Upper lobe of left lung (tissue), 6 donors: ENCODE measurements at regions not wholly inside any gene's neighbourhood (a gene's known extent, or its start where the extent isn't known, plus 50 kb on each side); places are given as distances from the start of the nearest gene placed in this dataset.

Experiments used
- ATAC-seq, 2 donors: fragments of 200-7000 bp; cut with Tn5 transposase; one replicate each; pipeline ENCODE4 v1.9.1; 2022; ENCODE audit warnings: mild to moderate bottlenecking in 2 of 2, moderate library complexity in 2 of 2; ENCODE audit not compliant: low FRiP score in 2 of 2
- DNase-seq, 2 donors: peaks; one replicate each; pipeline ENCODE4 v3.0.0-alpha.2; 2019 to 2020
- H3K27ac ChIP-seq, 4 donors: fragments of 200-600 bp; sonication (generic); one replicate each; pipeline ENCODE4 v1.5.1; 2016 to 2019
- H3K27me3 ChIP-seq, 4 donors: fragments of 200-600 bp; sonication (generic); one replicate each; pipeline ENCODE4 v1.5.1; 2017 to 2019
- H3K36me3 ChIP-seq, 4 donors: fragments of 200-600 bp; sonication (generic); one replicate each; pipeline ENCODE4 v1.5.1; 2016 to 2019
- H3K4me1 ChIP-seq, 4 donors: fragments of 200-600 bp; sonication (generic); one replicate each; pipeline ENCODE4 v1.5.1; 2018 to 2019
- H3K4me3 ChIP-seq, 4 donors: fragments of 200-600 bp; sonication (generic); one replicate each; pipeline ENCODE4 v1.5.1; 2017 to 2019; ENCODE audit warnings: mild to moderate bottlenecking in 2 of 4, moderate library complexity in 1 of 4
- H3K9me3 ChIP-seq, 4 donors: fragments of 200-600 bp; sonication (generic); one replicate each; pipeline ENCODE4 v1.5.1; 2018 to 2019
- CTCF ChIP-seq, 6 experiments: fragments of 450-650 bp in 4 of 6; fragments of 200-600 bp in 2 of 6; sonication (generic) in 2 of 6; IDR thresholded peaks; one replicate each; pipeline ENCODE4 v1.5.1; 2016 to 2019; ENCODE audit warnings: antibody characterized with exemption in 6 of 6
- EP300 ChIP-seq, 4 donors: sonication (generic); formaldehyde crosslinking; IDR thresholded peaks; one replicate each; pipeline ENCODE4 v1.5.1; 2017; ENCODE audit warnings: antibody characterized with exemption in 4 of 4, control low read depth in 2 of 4
- POLR2A ChIP-seq, 4 donors: fragments of 450-650 bp; IDR thresholded peaks; one replicate each; pipeline ENCODE4 v1.5.1; 2016 to 2017; ENCODE audit warnings: antibody characterized with exemption in 4 of 4, mild to moderate bottlenecking in 2 of 4
- POLR2AphosphoS5 ChIP-seq, 2 donors: sonication (generic); formaldehyde crosslinking; IDR thresholded peaks; one replicate each; pipeline ENCODE4 v1.5.1; 2017; ENCODE audit warnings: antibody characterized with exemption in 2 of 2
- WGBS, 2 donors: methylation state at CpG; one replicate each; pipeline ENCODE4 v1.1.5; 2017 to 2018; 5-methylcytosine and 5-hydroxymethylcytosine counted together
- donor health status: DM: no; HTN: no; CAD: no; lungs with moderate emphysema.
- donor health status: DM: no; HTN: yes; CAD: no; lungs with severe emphysema.

GRCh38 chrX:138858951-138859350 lies 147.4 kb upstream of the FGF13 start:
- no peak for DNase-seq
- no peak for ATAC-seq
- WGBS, 2 donors, result 53 to 84% methylated on average over 4 of the region's 4 CpGs
- no peak overlapping the region for H3K27ac ChIP-seq
- TF ChIP-seq POLR2AphosphoS5 (IDR thresholded peaks at IDR 0.05), result no peak
- no peak for TF ChIP-seq EP300 (IDR thresholded peaks at IDR 0.05)
- TF ChIP-seq POLR2A (IDR thresholded peaks at IDR 0.05), result no peak
- no peak for TF ChIP-seq CTCF (IDR thresholded peaks at IDR 0.05)
- no peaks in the 10 kb centered on the region for H3K27me3 ChIP-seq
- no peak overlapping the region for H3K4me3 ChIP-seq
- no peaks in the 10 kb centered on the region for H3K9me3 ChIP-seq
- no peaks in the 10 kb centered on the region for H3K36me3 ChIP-seq
- H3K4me1 ChIP-seq, result no peaks in the 10 kb centered on the region

- H3K4me3 ChIP-seq, result no peak overlapping the region
- ATAC-seq (peak in 1 of 2 donors; percentile 36), DNase-seq (no peak)
- 61 to 77% methylated on average over 4 of the region's 4 CpGs for WGBS, 2 donors
- no peak overlapping the region for H3K27ac ChIP-seq
- no peaks in the 10 kb centered on the region for H3K4me1 ChIP-seq
- H3K9me3 ChIP-seq, result no peaks in the 10 kb centered on the region
- no peaks in the 10 kb centered on the region for H3K27me3 ChIP-seq
- no peaks in the 10 kb centered on the region for H3K36me3 ChIP-seq
- TF ChIP-seq POLR2A (IDR thresholded peaks at IDR 0.05) (no peak), CTCF (IDR thresholded peaks at IDR 0.05) (no peak)
These were observed 146.9 kb upstream of the FGF13 start for GRCh38 chrX:138858438-138858837.

- Histone ChIP-seq H3K36me3 (no peaks in the 10 kb centered on the region), H3K27me3 (no peaks in the 10 kb centered on the region), H3K4me3 (no peak overlapping the region), H3K4me1 (no peaks in the 10 kb centered on the region), H3K9me3 (no peaks in the 10 kb centered on the region), H3K27ac (no peak overlapping the region)
- TF ChIP-seq CTCF (IDR thresholded peaks at IDR 0.05) (no peak), EP300 (IDR thresholded peaks at IDR 0.05) (no peak), POLR2AphosphoS5 (IDR thresholded peaks at IDR 0.05) (no peak)
- DNase-seq (no peak), ATAC-seq (no peak)
- 82 to 88% methylated on average over 12 of the region's 12 CpGs for WGBS, 2 donors
These were observed 145.5 kb upstream of the FGF13 start for GRCh38 chrX:138856881-138857604.

GRCh38 chrX:138853936-138854335 lies 142.4 kb upstream of the FGF13 start:
- Histone ChIP-seq H3K27ac (no peak overlapping the region), H3K4me3 (no peak overlapping the region), H3K27me3 (no peaks in the 10 kb centered on the region), H3K4me1 (no peaks in the 10 kb centered on the region), H3K36me3 (no peaks in the 10 kb centered on the region), H3K9me3 (no peaks in the 10 kb centered on the region)
- TF ChIP-seq EP300 (IDR thresholded peaks at IDR 0.05) (no peak), POLR2AphosphoS5 (IDR thresholded peaks at IDR 0.05) (no peak), POLR2A (IDR thresholded peaks at IDR 0.05) (no peak), CTCF (IDR thresholded peaks at IDR 0.05) (no peak)
- ATAC-seq, result no peak
- WGBS, 2 donors, result 48 to 82% methylated on average over 2 of the region's 2 CpGs
- no peak for DNase-seq

- H3K4me3 ChIP-seq, result no peak overlapping the region
- no peaks in the 10 kb centered on the region for H3K9me3 ChIP-seq
- ATAC-seq (no peak), DNase-seq (no peak)
- no peaks in the 10 kb centered on the region for H3K36me3 ChIP-seq
- H3K4me1 ChIP-seq, result no peaks in the 10 kb centered on the region
- H3K27ac ChIP-seq, result no peak overlapping the region
- TF ChIP-seq POLR2A (IDR thresholded peaks at IDR 0.05) (no peak), EP300 (IDR thresholded peaks at IDR 0.05) (no peak), CTCF (IDR thresholded peaks at IDR 0.05) (no peak), POLR2AphosphoS5 (IDR thresholded peaks at IDR 0.05) (no peak)
- H3K27me3 ChIP-seq, result no peaks in the 10 kb centered on the region
- 84 to 94% methylated on average over 2 of the region's 2 CpGs for WGBS, 2 donors
These were observed 138.0 kb upstream of the FGF13 start for GRCh38 chrX:138849521-138849920.
